PC-9 (cell line): ENCODE measurements at regions not wholly inside any gene's neighbourhood (a gene's known extent, or its start where the extent isn't known, plus 50 kb on each side); places are given as distances from the start of the nearest gene placed in this dataset.

Experiments used
- BruUV-seq: library from RNA; stranded (reverse); fragments of 400-500 nt; replicated peaks from 2 replicates; lab custom pipeline; 2021; lab: Mats Ljungman, UMichigan
- CTCF ChIA-PET: fragments of 300-600 bp; sonication (Branson Sonifier 250); formaldehyde crosslinking; loops from one replicate; lab custom pipeline; 2022; ENCODE audit warnings: antibody characterized with exemption; lab: Charles Lee
- POLR2A ChIA-PET: fragments of 300-600 bp; sonication (Branson Sonifier 250); formaldehyde crosslinking; loops from one replicate; lab custom pipeline; 2022; ENCODE audit warnings: antibody characterized with exemption; ENCODE audit not compliant: unreplicated experiment; lab: Charles Lee
- DNase-seq, 2 experiments: peaks; one replicate each; pipeline versions ENCODE4 v3.0.0 to v3.0.0-alpha.2; 2015 to 2022; ENCODE audit warnings: mixed read lengths in 1 of 2
- H2AFZ ChIP-seq: fragments of 200-600 bp; sonication (generic); 2 replicates; pipeline ENCODE4 v1.8.1; 2017; ENCODE audit warnings: antibody characterized with exemption
- H3F3A ChIP-seq: fragments of 200-600 bp; sonication (generic); 2 replicates; pipeline ENCODE4 v1.8.1; 2017; ENCODE audit warnings: antibody characterized with exemption, mild to moderate bottlenecking, low read depth; ENCODE audit not compliant: insufficient read depth
- H3K27ac ChIP-seq: fragments of 200-600 bp; sonication (generic); 2 replicates; pipeline ENCODE4 v1.6.1; 2016; ENCODE audit warnings: mixed run types
- H3K27me3 ChIP-seq: fragments of 200-600 bp; sonication (generic); 2 replicates; pipeline ENCODE4 v1.6.1; 2016; ENCODE audit warnings: low read depth, mixed run types; ENCODE audit not compliant: insufficient read depth
- H3K36me3 ChIP-seq: fragments of 200-600 bp; sonication (generic); 2 replicates; pipeline ENCODE4 v1.6.1; 2016; ENCODE audit warnings: low read depth, mixed run types
- H3K4me1 ChIP-seq: fragments of 200-600 bp; sonication (generic); replicated peaks from 2 replicates; pipeline ENCODE4 v1.6.1; 2016; ENCODE audit warnings: mixed run types; ENCODE audit not compliant: insufficient read depth
- H3K4me2 ChIP-seq: fragments of 200-600 bp; sonication (generic); 2 replicates; pipeline ENCODE4 v1.6.1; 2017; ENCODE audit warnings: mixed run types
- H3K4me3 ChIP-seq: fragments of 200-600 bp; sonication (generic); 2 replicates; pipeline ENCODE4 v1.6.1; 2016; ENCODE audit warnings: mixed run types
- H3K79me2 ChIP-seq: fragments of 200-600 bp; sonication (generic); 2 replicates; pipeline ENCODE4 v1.6.1; 2017; ENCODE audit warnings: low read depth, mixed run types
- H3K9me2 ChIP-seq: fragments of 200-600 bp; sonication (generic); 2 replicates; pipeline ENCODE4 v1.8.1; 2017; ENCODE audit warnings: mild to moderate bottlenecking; ENCODE audit not compliant: insufficient read depth
- H3K9me3 ChIP-seq: fragments of 200-600 bp; sonication (generic); 2 replicates; pipeline ENCODE4 v1.8.1; 2016; ENCODE audit warnings: low read depth; ENCODE audit not compliant: insufficient read depth
- H4K20me1 ChIP-seq: fragments of 200-600 bp; sonication (generic); 2 replicates; pipeline ENCODE4 v1.8.1; 2017; ENCODE audit not compliant: insufficient read depth
- CTCF ChIP-seq: fragments of 200-600 bp; sonication (generic); conservative IDR thresholded peaks from 2 replicates; pipeline ENCODE4 v1.6.1; 2017; ENCODE audit warnings: mixed run types, antibody characterized with exemption, mild to moderate bottlenecking, moderate library complexity
- EZH2 ChIP-seq: fragments of 200-600 bp; sonication (generic); IDR thresholded peaks from 2 replicates; pipeline ENCODE4 v1.8.0; 2017; ENCODE audit warnings: antibody characterized with exemption, low read depth
- intact Hi-C: fragments of 100-400 bp; cut with micrococcal nuclease; formaldehyde crosslinking; loops from one replicate; pipeline ENCODE4 v1.10.0; 2022; ENCODE audit not compliant: unreplicated experiment

GRCh38 chr4:63379750-63380522 lies 1029.3 kb downstream of the TECRL start:
- H3K9me2 ChIP-seq: no peaks in the 10 kb centered on the region; the same call in 1 of the 2 replicates
- intact Hi-C loops: no loop called here
- no peaks in the 10 kb centered on the region for H3K9me3 ChIP-seq
- no peaks in the 10 kb centered on the region for H4K20me1 ChIP-seq
- DNase-seq: no peak
- H3F3A ChIP-seq: no peaks in the 10 kb centered on the region
- H3K27me3 ChIP-seq: no peaks in the 10 kb centered on the region
- TF ChIP-seq CTCF (no peak), EZH2 (no peak)
- H2AFZ ChIP-seq: no peak overlapping the region
- ChIA-PET CTCF (no interaction called here), POLR2A (no interaction called here)
- H3K27ac ChIP-seq: no peak overlapping the region
- H3K79me2 ChIP-seq: no peaks in the 10 kb centered on the region
- H3K36me3 ChIP-seq: no peaks in the 10 kb centered on the region
- no TSS peak for BruUV-seq
- no peak overlapping the region for H3K4me2 ChIP-seq
- H3K4me3 ChIP-seq: no peak overlapping the region
- H3K4me1 ChIP-seq: no peaks in the 10 kb centered on the region

- Histone ChIP-seq H3K4me3 (no peak overlapping the region), H3K4me1 (no peaks in the 10 kb centered on the region), H3K36me3 (no peaks in the 10 kb centered on the region), H3K27me3 (no peaks in the 10 kb centered on the region), H3K79me2 (no peaks in the 10 kb centered on the region), H3K9me3 (no peaks in the 10 kb centered on the region), H3K27ac (no peak overlapping the region), H2AFZ (no peak overlapping the region), H4K20me1 (no peaks in the 10 kb centered on the region), H3F3A (no peaks in the 10 kb centered on the region), H3K4me2 (no peak overlapping the region), H3K9me2 (no peaks in the 10 kb centered on the region; the same call in 1 of the 2 replicates)
- intact Hi-C loops: no loop called here
- CTCF ChIA-PET: no interaction called here
- TF ChIP-seq CTCF (no peak), EZH2 (no peak)
- BruUV-seq: no TSS peak
- DNase-seq: no peak
- POLR2A ChIA-PET: no interaction called here
Observed at GRCh38 chr4:63371001-63371400, 1038.2 kb downstream of the TECRL start.

- DNase-seq: no peak
- Histone ChIP-seq H3K4me1 (no peaks in the 10 kb centered on the region), H3K4me3 (no peak overlapping the region), H3F3A (no peaks in the 10 kb centered on the region), H3K27ac (no peak overlapping the region), H4K20me1 (no peaks in the 10 kb centered on the region), H3K36me3 (no peaks in the 10 kb centered on the region), H3K9me3 (no peaks in the 10 kb centered on the region), H3K9me2 (no peaks in the 10 kb centered on the region), H3K4me2 (no peak overlapping the region), H3K27me3 (no peaks in the 10 kb centered on the region), H2AFZ (no peak overlapping the region; the same call in 1 of the 2 replicates), H3K79me2 (no peaks in the 10 kb centered on the region)
- POLR2A ChIA-PET: no interaction called here
- CTCF ChIA-PET: no interaction called here
- BruUV-seq: no TSS peak
- intact Hi-C loops: no loop called here
- no peak for TF ChIP-seq EZH2
- TF ChIP-seq CTCF: no peak
Observed at GRCh38 chr4:63361628-63362027, 1047.6 kb downstream of the TECRL start.
